ENCODE measurements at regions not wholly inside any gene's neighbourhood (a gene's known extent, or its start where the extent isn't known, plus 50 kb on each side); places are given as distances from the start of the nearest gene placed in this dataset.
"Not testable (repeated sequence)": the region's sequence is repeated elsewhere in the genome, so short reads cannot be mapped to it uniquely, and the experiment has no call there.

- not testable (repeated sequence) for DNase-seq (ENCODE audit: low read depth in 2 of 2)
Observed at GRCh38 chr16:52104993-52105392, 441.9 kb downstream of the TOX3 start.

GRCh38 chr16:52103791-52104190 lies 443.2 kb downstream of the TOX3 start:
- DNase-seq (ENCODE audit: low read depth in 2 of 2) = no peak

GRCh38 chr16:52101246-52101645 lies 445.7 kb downstream of the TOX3 start:
- no peak for DNase-seq (ENCODE audit: low read depth in 2 of 2)

- DNase-seq (ENCODE audit: low read depth in 2 of 2) = no peak
Observed at GRCh38 chr16:52099382-52099781, 447.6 kb downstream of the TOX3 start.

- no peak for DNase-seq (ENCODE audit: low read depth in 2 of 2)
Observed at GRCh38 chr16:52095471-52095870, 451.5 kb downstream of the TOX3 start.

- DNase-seq (ENCODE audit: low read depth in 2 of 2) = no peak
Observed at GRCh38 chr16:52092126-52092525, 454.8 kb downstream of the TOX3 start.

- no peak for DNase-seq (ENCODE audit: low read depth in 2 of 2)
Observed at GRCh38 chr16:52090080-52090479, 456.9 kb downstream of the TOX3 start.

GRCh38 chr16:52089476-52089875 lies 457.5 kb downstream of the TOX3 start:
- DNase-seq (ENCODE audit: low read depth in 2 of 2) = no peak

GRCh38 chr16:52086901-52087300 lies 460.0 kb downstream of the TOX3 start:
- no peak for DNase-seq (ENCODE audit: low read depth in 2 of 2)

- no peak for DNase-seq (ENCODE audit: low read depth in 2 of 2)
Observed at GRCh38 chr16:52078716-52079655, 468.0 kb downstream of the TOX3 start.

GRCh38 chr16:52077607-52078006 lies 469.3 kb downstream of the TOX3 start:
- DNase-seq (ENCODE audit: low read depth in 2 of 2) = no peak

- no peak for DNase-seq (ENCODE audit: low read depth in 2 of 2)
Observed at GRCh38 chr16:52076801-52077201, 470.1 kb downstream of the TOX3 start.

GRCh38 chr16:52076332-52076731 lies 470.6 kb downstream of the TOX3 start:
- no peak for DNase-seq (ENCODE audit: low read depth in 2 of 2)

GRCh38 chr16:52074133-52074532 lies 472.8 kb downstream of the TOX3 start:
- no peak for DNase-seq (ENCODE audit: low read depth in 2 of 2)

GRCh38 chr16:52073024-52073423 lies 473.9 kb downstream of the TOX3 start:
- DNase-seq (ENCODE audit: low read depth in 2 of 2) = no peak

GRCh38 chr16:52071101-52071500 lies 475.8 kb downstream of the TOX3 start:
- no peak for DNase-seq (ENCODE audit: low read depth in 2 of 2)

GRCh38 chr16:52070341-52071057 lies 476.4 kb downstream of the TOX3 start:
- DNase-seq (ENCODE audit: low read depth in 2 of 2) = no peak

GRCh38 chr16:52069866-52070265 lies 477.1 kb downstream of the TOX3 start:
- no peak for DNase-seq (ENCODE audit: low read depth in 2 of 2)

GRCh38 chr16:52068447-52069074 lies 478.4 kb downstream of the TOX3 start:
- no peak for DNase-seq (ENCODE audit: low read depth in 2 of 2)

GRCh38 chr16:52066962-52067361 lies 480.0 kb downstream of the TOX3 start:
- no peak for DNase-seq (ENCODE audit: low read depth in 2 of 2)

- no peak for DNase-seq (ENCODE audit: low read depth in 2 of 2)
Observed at GRCh38 chr16:52056259-52056658, 490.7 kb downstream of the TOX3 start.

GRCh38 chr16:52055381-52055780 lies 491.6 kb downstream of the TOX3 start:
- DNase-seq (ENCODE audit: low read depth in 2 of 2) = no peak

GRCh38 chr16:52054326-52054725 lies 492.6 kb downstream of the TOX3 start:
- no peak for DNase-seq (ENCODE audit: low read depth in 2 of 2)

Data from activated CD8-positive, alpha-beta memory T cell treated with anti-CD3 and anti-CD28 coated beads for 4 hours (primary cell).